Bone marrow (tissue), 2 donors: ENCODE measurements at regions not wholly inside any gene's neighbourhood (a gene's known extent, or its start where the extent isn't known, plus 50 kb on each side); places are given as distances from the start of the nearest gene placed in this dataset.

Source experiments
- DNase-seq, 2 donors: peaks; one replicate each; lab custom pipeline; 2025; lab: John Stamatoyannopoulos, UW

- DNase-seq, result no peak
Measured at GRCh38 chr11:42595876-42596275, 715.9 kb upstream of the API5 start.

- DNase-seq, result no peak
Measured at GRCh38 chr11:42596576-42597145, 715.1 kb upstream of the API5 start.

- no peak for DNase-seq
Measured at GRCh38 chr11:42598341-42598740, 713.5 kb upstream of the API5 start.

GRCh38 chr11:42620796-42621195 is 691.0 kb upstream of the API5 start:
- no peak for DNase-seq

GRCh38 chr11:42625757-42626665 is 685.8 kb upstream of the API5 start:
- no peak for DNase-seq

- no peak for DNase-seq
Measured at GRCh38 chr11:42631220-42631843, 680.5 kb upstream of the API5 start.

- DNase-seq, result no peak
Measured at GRCh38 chr11:42646959-42647358, 664.8 kb upstream of the API5 start.

- no peak for DNase-seq
Measured at GRCh38 chr11:42647993-42648392, 663.8 kb upstream of the API5 start.

- no peak for DNase-seq
Measured at GRCh38 chr11:42651621-42652020, 660.2 kb upstream of the API5 start.

GRCh38 chr11:42657169-42657568 is 654.6 kb upstream of the API5 start:
- DNase-seq, result no peak

GRCh38 chr11:42661942-42662341 is 649.9 kb upstream of the API5 start:
- DNase-seq, result no peak

GRCh38 chr11:42669248-42669976 is 642.4 kb upstream of the API5 start:
- DNase-seq, result no peak

- no peak for DNase-seq
Measured at GRCh38 chr11:42674436-42674835, 637.4 kb upstream of the API5 start.

- DNase-seq, result no peak
Measured at GRCh38 chr11:42707541-42707940, 604.3 kb upstream of the API5 start.

GRCh38 chr11:42709216-42709615 is 602.6 kb upstream of the API5 start:
- no peak for DNase-seq

- DNase-seq, result no peak
Measured at GRCh38 chr11:42713279-42713678, 598.5 kb upstream of the API5 start.

- DNase-seq, result no peak
Measured at GRCh38 chr11:42713753-42714152, 598.0 kb upstream of the API5 start.

- DNase-seq, result no peak
Measured at GRCh38 chr11:42720716-42721563, 590.9 kb upstream of the API5 start.

- DNase-seq, result no peak
Measured at GRCh38 chr11:42727879-42728278, 583.9 kb upstream of the API5 start.

GRCh38 chr11:42762348-42762747 is 549.4 kb upstream of the API5 start:
- no peak for DNase-seq

GRCh38 chr11:42764936-42765335 is 546.9 kb upstream of the API5 start:
- DNase-seq, result no peak

- no peak for DNase-seq
Measured at GRCh38 chr11:42768576-42768975, 543.2 kb upstream of the API5 start.
